NCI-H345 (cell line): ENCODE measurements at regions not wholly inside any gene's neighbourhood (a gene's known extent, or its start where the extent isn't known, plus 50 kb on each side); places are given as distances from the start of the nearest gene placed in this dataset.
A peak's percentile ranks its signal among the peaks of the same experiment; 100 is the strongest.

ENCODE experiments used
- DNase-seq: peaks from one replicate; lab custom pipeline; 2025; lab: John Stamatoyannopoulos, UW

DNA sequence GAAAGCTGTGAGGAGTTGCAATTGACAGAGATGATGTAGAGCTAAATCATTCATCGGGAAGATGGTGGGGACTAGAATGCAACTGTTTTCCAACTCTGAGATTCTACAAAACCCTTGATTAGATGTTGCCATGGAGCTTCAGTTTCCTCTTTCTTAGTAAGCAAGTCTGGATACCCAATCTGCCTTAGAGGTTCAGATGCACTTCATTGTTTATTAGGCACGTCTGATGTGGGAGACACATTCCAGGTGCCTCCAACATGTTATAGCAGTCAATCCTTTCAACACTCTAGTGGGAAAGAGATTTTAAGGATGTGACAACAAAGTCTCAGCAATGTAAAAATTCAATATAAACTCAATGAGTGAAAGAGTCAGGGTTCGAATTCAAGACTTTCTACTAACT is 291.3 kb upstream of the PHYHIPL start:
- DNase-seq = no peak

DNA sequence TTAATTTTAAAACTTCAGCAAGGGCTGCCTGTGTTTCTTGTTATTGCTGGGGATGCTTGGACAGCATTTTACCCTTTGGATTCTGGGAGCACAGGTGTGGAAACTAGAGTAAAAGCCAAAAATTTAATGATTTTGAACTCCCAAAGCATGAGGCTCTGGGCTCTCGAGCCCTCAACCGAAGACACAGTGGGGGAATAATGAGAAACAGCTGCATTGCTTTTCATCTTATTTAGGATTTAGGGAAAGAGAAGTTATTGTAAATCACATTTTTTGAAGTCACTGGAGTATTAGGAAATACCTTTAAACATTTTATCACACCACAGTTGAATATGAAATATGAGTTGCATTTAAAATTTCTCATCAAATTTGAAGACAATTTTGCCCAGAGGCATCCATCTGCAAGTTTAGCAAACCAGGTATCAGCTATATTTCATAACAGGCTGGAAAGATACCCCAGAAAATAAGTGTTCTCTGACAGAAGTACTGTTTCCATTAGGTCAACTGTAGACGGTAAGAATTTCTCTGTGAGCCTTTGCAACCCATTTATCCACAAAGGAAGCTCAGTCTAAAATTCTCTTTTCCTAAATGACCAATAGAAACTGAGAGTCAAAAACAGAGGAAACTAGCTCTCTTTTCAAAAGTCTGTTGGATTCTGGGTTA is 290.6 kb upstream of the PHYHIPL start:
- no peak for DNase-seq

DNA sequence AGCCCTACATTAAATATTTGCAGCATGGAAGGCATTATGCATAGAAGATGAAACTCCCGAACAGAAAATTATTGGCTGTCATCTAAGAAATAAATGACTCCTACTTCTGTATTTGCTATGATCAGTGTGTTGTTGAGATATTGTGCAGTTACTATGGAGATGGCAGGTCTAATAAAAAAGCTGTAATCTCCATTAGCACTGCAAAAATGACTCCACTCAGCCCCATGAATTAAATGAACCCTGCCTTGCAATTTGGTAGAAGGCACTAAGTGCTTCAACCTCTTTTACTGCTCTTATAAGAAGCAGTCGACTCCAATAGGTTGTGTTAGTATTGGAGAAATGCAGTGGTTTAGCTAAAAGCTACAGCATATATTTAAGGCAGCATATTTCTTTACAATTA is 290.0 kb upstream of the PHYHIPL start:
- DNase-seq = no peak

DNA sequence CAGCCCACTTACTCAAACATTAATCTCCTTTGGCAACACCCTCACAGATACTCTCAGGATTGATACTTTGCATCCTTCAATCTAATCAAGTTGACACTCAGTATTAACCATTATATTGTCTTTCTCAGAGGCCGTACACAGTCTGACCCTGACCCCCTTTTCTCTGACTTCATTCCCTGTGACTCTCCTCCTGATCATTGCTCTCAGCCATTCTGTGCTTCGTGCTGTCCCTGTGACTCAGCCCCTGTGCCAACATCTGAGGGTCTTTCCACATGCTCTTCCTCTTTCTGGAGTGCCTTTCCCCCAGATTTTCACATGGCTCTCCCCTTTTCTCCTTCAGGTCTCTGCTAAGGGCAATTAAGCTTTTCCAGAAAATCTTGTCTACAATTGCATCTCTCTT is 289.0 kb upstream of the PHYHIPL start:
- no peak for DNase-seq

DNA sequence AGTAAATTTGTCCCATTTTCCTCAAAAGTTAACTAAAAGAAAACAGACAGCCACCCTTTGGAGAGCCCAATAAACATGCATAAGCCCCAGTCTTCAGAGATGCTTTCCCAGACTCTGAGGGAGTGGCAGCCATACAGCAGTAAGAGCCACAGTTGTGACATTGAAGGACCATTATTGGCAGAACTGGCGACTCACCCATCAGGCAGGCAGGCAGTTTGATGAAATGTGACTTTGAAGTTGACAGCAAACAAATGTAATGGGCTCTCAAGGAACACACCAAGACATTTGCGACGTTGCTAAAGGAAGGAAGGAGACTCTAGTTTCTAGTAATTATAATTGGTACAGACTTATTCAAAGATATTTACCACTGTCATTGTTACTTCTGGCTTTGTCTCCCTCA is 287.5 kb upstream of the PHYHIPL start:
- no peak for DNase-seq

DNA sequence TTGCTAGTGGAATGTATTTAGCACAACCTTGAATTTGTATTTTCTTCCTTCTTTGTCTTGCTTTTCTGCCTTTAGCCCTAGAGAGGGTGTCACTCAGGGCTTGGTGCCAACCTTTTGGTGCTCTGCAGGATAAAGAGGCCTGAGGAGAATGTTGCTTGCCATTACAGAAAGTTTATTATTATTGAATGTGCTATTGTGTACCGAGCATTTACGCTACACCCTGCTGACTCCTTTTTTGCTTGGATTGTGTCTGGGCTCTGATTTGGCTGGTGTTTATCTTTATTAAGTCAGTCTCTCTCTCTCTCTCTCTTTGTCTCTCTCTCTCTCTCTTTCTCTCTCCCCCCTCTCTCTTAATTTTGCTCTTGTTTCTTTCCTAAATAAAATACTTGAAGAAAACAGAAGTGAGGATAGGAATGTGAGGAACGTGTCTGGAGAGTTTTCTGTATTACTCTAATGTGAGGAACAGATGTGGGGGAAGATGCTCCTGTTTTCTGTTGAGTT is 284.4 kb upstream of the PHYHIPL start:
- peak; percentile 56 for DNase-seq

DNA sequence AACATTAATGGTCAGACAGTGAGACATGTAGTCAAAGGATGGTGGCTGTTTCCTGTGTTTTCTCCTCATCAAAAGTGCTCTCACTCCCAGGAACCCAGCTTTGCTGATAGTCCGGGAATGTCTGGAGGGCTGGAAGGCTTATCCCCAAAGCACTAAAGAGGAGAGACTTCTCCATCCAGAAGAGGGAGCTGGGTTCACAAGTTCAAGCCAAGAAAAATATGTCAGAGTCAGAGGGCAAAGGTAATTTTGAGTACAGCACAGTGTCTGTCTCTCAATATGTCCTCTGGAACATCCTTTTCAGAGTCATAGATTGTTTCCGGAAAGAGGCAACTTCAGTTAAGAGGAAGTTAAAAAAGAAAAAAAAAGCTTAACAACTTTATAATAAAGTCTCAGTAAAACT is 281.5 kb upstream of the PHYHIPL start:
- no peak for DNase-seq

DNA sequence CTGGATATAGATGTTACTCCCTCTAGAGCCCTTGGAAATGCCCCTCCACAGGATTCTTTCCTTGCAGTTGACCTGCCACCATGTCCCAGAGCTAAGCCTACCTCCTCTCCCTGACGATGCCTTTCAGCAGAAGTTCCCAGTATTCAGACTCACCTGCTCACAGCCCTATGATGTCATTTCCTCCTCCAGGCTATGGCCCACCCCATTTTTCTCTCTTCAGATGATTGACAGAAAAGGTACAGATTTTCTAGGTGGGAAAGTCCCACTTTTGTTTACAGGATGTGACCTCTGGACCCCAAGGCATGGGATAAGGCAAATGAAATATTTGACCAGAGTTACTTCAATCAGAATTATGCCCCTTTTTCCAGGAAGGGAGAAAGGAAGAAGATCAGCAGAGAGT is 280.2 kb upstream of the PHYHIPL start:
- DNase-seq = no peak

DNA sequence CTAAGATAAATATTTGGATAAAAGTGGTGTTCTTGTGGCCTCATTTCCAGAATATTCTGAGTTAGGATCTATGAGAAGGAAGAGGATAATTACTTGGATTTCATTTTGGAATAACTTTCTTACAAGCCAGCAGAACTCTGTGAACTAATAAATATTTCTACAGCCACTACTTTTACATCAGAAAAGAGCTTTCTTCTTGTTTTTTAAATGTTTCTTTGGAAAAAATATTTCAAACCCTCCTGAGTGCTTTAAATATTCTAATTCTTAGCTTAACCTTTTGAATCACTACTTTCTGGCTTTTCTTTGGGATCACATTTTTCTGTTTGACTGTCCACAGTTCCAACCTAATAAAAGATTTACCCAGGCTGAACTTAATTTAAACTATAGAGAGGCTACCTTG is 279.2 kb upstream of the PHYHIPL start:
- DNase-seq = no peak

DNA sequence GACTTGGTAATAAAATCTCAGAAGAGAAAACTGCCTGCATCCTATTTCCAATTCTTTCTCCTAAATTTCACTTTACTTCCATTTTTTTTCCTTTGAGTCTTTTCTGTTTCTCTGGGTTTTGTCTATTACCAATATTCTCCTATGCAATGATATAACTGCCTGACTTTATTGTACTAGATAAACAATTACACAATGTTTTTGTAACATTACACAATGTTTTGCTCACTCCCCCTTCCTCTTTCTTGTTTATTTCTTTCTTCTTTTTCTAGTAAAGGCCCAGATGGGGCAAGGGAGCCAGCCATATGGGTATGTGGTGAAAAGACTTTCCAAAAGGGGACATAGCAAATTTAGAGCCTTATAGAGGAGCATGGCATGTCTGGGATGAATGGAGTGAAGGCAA is 278.7 kb upstream of the PHYHIPL start:
- no peak for DNase-seq

DNA sequence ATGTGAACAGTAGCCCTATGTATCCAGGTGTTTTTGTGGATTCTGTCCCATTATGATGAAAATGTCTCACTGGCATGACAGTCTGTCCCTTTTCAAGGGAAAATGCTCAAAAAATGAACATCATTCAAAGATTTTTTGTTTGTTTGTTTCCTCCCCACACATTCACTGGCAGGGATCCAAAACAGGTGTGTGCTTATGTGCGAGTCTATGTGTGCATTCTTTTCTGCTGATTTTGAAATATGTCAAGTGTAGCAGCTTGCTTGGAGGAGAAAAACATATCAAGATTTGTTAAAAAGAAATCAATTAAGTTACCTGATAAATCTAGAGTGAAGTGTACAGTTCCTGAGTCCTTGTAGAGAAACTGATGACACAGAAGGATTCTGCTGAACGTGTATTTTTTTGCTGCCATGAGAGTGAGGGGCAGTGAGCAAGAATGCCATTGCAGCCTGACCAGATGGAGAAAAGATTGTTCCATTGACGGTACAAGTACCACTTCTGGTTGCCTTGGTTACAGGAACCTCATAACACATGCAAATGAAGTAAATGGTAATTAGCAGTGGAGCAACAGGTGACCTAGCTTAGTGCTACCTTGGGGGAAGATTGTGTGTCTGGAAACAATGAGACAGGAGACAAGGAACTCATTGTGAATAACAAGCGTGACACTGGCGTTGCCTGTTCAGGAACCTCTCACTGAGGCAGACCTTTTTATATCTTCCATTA is 277.4 kb upstream of the PHYHIPL start:
- no peak for DNase-seq

DNA sequence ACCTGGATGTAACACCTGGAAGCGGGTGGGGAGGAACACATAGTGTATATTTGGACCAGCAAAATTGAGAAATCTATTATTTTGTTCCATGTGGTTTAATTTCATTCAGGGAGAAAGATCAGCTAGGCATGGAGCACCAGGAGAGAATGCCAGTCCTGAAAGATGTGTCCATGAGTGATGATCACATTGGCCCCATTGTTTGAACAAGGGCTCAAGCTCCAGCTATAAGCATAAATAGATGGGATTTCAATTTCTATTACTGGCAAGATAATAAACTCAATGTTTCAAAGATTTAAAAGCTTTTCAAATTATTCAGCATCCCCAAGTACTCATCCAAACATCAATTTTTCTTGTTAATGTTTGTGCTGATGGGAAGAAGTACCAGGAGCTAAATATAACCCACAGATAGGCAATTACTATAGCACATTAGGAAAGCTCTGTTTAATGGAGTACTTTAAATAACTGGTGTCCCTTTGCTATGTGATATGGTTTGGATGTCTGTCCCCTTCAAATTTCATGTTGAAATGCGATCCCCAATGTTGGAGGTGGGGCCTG is 275.3 kb upstream of the PHYHIPL start:
- DNase-seq = no peak

DNA sequence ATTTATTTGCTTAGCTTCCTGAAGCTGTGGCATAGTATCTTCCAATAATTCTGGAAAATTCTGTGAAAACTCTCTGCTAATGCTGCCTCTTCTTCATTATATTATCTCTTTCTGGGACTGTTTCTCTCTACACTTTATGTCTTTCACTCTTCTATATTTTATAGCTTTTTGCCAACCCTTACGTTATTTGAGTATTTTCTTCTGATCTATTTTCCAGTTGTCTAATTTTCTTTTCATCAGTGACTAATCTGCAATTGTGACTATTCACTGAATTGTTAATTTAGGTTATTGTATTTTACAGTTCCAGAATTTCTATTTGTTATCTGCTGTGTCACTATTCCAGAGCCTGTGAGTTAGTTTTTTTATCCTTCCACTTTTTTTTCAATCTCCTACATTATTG is 273.4 kb upstream of the PHYHIPL start:
- no peak for DNase-seq

DNA sequence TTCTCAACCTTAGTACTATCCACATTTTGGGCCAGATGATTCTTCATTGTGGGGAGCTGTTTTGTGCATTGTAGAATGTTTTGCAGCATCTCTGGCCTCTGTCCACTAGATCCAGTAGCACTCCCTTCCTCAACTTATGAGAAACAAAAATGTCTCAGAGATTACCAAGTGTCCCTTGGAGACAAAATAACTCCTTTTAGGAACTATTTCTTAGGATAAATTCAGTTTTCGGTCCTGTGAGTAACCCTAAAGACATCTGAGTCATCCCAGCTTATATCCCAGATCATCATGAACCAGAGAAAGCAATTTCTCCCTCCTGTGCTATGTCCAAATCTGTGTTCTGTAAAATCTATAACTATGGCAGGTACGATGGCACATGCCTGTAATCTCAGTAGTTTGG is 266.6 kb upstream of the PHYHIPL start:
- DNase-seq = no peak

DNA sequence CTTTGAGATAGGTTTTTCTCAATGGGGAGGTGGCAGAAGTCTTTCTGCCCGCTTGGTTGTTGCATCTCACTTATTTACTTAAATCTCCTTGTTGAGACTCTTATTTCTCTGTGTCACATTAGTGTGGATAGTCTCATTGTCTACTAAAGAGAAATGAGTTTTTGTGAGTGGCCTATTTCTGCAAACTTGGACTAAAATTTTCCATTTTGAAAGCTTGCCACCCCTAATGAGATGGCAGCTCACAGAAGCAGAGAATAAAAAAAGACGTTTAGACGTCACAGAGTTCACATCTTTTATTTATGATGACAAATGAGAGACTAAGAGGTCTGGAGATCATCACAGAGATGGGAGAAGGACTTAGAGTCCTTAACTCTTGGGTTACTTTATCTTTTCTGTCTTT is 262.7 kb upstream of the PHYHIPL start:
- no peak for DNase-seq

DNA sequence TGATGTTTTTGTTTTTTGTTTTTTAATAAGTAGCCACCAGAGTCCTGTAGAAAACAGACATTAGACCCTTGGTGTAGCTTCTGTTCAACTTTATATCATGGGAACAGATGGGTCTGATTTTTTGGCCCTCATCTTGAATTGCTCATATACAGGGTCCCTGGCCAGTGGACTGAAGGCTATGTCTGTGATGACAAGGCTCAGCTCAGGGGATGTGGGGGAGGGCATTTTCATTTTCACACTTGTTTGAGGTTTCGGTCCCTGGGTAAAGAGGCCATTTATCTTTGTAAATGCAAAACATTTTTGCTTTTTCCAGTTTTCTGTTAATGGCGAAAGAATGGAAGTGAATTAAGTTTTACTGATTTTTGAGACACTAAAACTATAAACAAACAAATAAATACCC is 257.6 kb upstream of the PHYHIPL start:
- no peak for DNase-seq

DNA sequence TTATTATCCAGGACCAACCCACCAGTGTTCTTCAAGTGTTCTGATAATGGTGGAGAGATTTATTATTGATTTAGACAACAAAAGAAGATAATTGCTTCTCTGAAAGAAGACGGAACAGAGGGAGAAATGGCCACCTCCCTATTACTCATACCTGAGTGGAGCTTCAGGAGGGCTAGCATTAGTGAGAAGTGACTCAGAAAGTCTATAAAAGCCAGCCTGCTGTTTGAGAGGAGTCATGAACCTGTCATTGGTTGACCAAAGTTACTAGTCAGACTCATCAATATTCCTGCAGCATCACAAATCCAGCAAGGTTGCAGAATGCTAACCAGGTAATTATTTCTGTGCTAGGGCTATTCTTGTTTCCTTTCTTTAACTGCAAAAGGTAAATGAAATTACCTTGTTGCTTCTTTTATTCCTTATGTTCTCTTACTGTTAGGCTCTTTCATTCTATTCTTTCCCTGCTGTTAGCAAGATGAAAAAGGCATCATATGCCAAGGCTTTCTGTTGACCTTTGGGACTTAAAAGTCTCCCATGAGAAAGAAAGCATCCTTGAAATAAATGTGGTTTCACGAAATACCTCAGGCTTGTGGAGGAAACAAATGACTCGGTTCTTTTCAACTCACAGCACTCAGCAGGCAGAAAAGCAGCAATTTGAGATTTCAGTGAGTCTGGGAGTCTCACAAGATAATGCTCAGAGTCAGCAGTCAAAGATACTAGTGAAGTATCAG is 256.4 kb upstream of the PHYHIPL start:
- peak; percentile 1 for DNase-seq

DNA sequence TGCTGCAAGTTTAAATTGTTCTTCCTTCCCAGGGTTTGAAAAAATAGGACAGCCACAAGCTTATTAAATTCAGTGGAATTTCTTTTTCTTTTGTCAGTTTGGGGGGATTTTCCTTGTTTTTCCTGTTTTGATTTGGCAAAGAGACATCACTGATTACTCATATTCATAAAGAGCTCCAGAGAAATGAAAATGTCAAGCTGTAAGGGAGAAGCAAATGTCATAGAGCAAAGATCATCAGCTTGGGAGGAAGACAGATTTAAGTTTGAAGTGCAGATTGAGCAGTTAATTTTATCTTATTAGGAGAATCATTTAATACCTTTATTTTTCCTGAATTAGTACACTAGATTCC is 255.8 kb upstream of the PHYHIPL start:
- DNase-seq = no peak

DNA sequence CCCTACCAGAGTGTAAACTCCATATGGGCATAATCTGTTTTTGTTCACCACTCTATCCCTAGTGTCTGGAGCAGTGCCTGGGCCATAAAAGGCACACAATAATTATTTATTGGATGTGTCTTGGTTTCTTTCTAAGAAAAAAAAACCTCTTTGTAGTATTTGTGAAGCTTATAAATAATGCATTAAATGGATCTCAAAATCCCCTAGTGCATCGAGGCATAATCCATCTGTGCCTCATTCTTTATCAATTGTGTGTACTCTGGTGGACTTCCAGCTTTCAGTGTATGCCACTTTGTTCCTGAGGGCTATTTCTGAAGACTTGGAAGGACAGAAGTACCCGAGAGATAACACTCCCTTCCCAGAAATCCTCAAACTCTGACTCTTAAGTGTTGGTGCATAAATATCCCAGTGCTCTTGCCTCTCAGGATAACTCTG is 255.0 kb upstream of the PHYHIPL start:
- DNase-seq = no peak

DNA sequence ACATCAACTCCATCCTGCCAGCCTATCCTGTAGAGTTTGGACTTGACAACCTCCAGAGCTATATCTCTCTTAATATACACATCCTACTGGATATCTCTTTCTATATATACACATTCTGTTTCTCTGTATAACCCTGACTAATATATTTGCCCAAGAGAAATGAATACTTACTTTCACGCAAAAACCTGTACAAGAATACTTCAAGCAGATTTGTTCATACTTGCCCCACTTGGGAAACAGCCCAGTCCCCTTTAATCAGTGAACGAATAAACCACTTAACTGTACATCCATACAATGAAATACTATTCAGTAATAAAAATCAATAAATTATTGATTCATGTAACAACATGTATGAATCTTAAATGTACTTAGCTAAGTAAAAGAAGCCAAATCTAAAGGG is 251.1 kb upstream of the PHYHIPL start:
- DNase-seq = no peak

DNA sequence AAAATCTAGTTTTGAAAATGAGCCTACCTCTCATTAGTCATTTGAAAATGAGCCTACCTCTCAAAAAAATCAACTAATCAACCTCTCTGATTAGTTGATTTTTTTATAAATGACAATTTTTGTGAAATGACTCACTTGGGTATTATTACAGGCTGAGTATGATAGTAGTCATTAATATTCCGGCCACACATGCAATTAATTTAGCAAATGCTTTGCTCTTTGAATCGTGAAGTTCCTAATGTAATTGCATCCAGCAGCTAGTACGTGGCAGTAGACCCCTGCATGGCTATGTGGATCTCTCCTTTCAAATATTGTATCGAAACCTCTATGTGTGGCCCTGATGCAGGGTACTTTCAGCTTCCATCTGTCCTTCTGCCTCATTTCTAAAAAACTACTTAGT is 245.9 kb upstream of the PHYHIPL start:
- DNase-seq = no peak

DNA sequence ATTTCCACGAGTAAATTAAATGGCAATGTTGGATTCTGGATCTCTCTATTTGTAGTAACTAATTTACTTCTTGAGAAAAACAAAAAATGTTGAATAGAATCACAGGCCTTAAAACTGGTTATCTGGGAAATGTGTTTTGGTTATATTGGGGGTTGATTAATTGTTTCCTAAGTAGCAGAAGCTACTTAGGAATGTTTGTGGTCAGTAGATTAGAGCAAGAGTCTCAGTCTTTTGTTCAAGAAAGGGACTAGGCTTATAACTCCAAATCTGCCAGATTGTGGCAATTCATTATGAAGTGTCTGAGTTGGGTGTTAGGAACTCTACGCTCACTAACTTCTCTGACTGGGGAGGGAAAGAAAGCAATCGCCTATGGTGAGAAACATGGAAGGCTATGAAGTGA is 244.3 kb upstream of the PHYHIPL start:
- DNase-seq = no peak
